Spleen (tissue), 11 donors: ENCODE measurements at regions not wholly inside any gene's neighbourhood (a gene's known extent, or its start where the extent isn't known, plus 50 kb on each side); places are given as distances from the start of the nearest gene placed in this dataset.
"Not testable (repeated sequence)": the region's sequence is repeated elsewhere in the genome, so short reads cannot be mapped to it uniquely, and the experiment has no call there.

ENCODE experiments used
- DNase-seq: peaks from one replicate; pipeline ENCODE4 v3.0.0-alpha.2; 2020
- H3K27ac ChIP-seq, 8 donors: fragments of 200-600 bp; sonication (generic) in 7 of 8; 1 replicate in 4 of 8; 2 replicates in 4 of 8; pipeline versions ENCODE4 v1.5.0 to v1.8.0; 2016 to 2021; ENCODE audit warnings: inconsistent platforms in 4 of 8, mild to moderate bottlenecking in 4 of 8, moderate library complexity in 1 of 8
- H3K27me3 ChIP-seq, 7 donors: fragments of 200-600 bp; sonication (generic) in 6 of 7; replicated peaks in 1 of 7; 1 replicate in 4 of 7; 2 replicates in 3 of 7; pipeline versions ENCODE4 v1.5.0 to v1.8.0; 2016 to 2021; ENCODE audit warnings: inconsistent platforms in 3 of 7, mild to moderate bottlenecking in 1 of 7
- H3K36me3 ChIP-seq, 6 donors: fragments of 200-600 bp; sonication (generic) in 5 of 6; 1 replicate in 4 of 6; 2 replicates in 2 of 6; pipeline versions ENCODE4 v1.5.0 to v1.8.0; 2016 to 2021; ENCODE audit warnings: inconsistent platforms in 2 of 6
- H3K4me1 ChIP-seq, 6 donors: fragments of 200-600 bp; sonication (generic) in 5 of 6; 1 replicate in 3 of 6; 2 replicates in 3 of 6; pipeline versions ENCODE4 v1.5.0 to v1.8.0; 2016 to 2021; ENCODE audit warnings: inconsistent platforms in 3 of 6
- H3K4me3 ChIP-seq, 8 donors: fragments of 200-600 bp; sonication (generic) in 7 of 8; 1 replicate in 4 of 8; 2 replicates in 4 of 8; pipeline versions ENCODE4 v1.5.0 to v1.8.0; 2016 to 2021; ENCODE audit warnings: inconsistent platforms in 4 of 8, mild to moderate bottlenecking in 4 of 8, moderate library complexity in 2 of 8
- H3K9me3 ChIP-seq, 8 donors: fragments of 200-600 bp; sonication (generic) in 7 of 8; 1 replicate in 4 of 8; 2 replicates in 4 of 8; pipeline versions ENCODE4 v1.5.0 to v1.8.0; 2016 to 2021; ENCODE audit warnings: inconsistent platforms in 4 of 8
- POLR2A ChIP-seq, 3 donors: fragments of 450-650 bp; IDR thresholded peaks; one replicate each; pipeline ENCODE4 v1.5.1; 2017; ENCODE audit warnings: antibody characterized with exemption in 3 of 3, mild to moderate bottlenecking in 1 of 3
- POLR2AphosphoS5 ChIP-seq, 3 donors: sonication (generic); formaldehyde crosslinking; IDR thresholded peaks; one replicate each; pipeline ENCODE4 v1.5.1; 2017; ENCODE audit warnings: antibody characterized with exemption in 3 of 3
- WGBS, 5 donors: extraction: QIAGEN DNeasy Blood & Tissue Kit in 3 of 5; methylation state at CpG; one replicate each; pipeline versions ENCODE4 v1.1.5 to v1.1.7; 2013 to 2018; 5-methylcytosine and 5-hydroxymethylcytosine counted together
- intact Hi-C: fragments of 100-400 bp; cut with DNase I; formaldehyde crosslinking; loops from one replicate; pipeline ENCODE4 v1.15.0; 2023; ENCODE audit warnings: low total_unique reads
- TF ChIP-seq, protein P1 (sequence below), 11 experiments: fragments of 200-600 bp in 7 of 11; fragments of 450-650 bp in 4 of 11; sonication (generic) in 4 of 11; IDR thresholded peaks in 8 of 11; conservative IDR thresholded peaks in 3 of 11; 1 replicate in 7 of 11; 2 replicates in 4 of 11; pipeline versions ENCODE4 v1.4.0 to v1.8.0; 2016 to 2021; ENCODE audit warnings: antibody characterized with exemption in 11 of 11, inconsistent platforms in 4 of 11, mild to moderate bottlenecking in 1 of 11
- donor health status: healthy with polysubstance abuse.
- donor health status: DM: no; HTN: no; CAD: no; lungs with moderate emphysema.
- donor health status: DM: no; HTN: no; CAD: no.
- donor health status: Bipolar disorder and iron deficiency.
- donor health status: healthy.
- donor health status: DM: no; HTN: no; CAD: no.
- donor health status: DM: yes; HTN: yes; CAD: no.

GRCh38 chr18:34511435-34511834 lies 198.7 kb upstream of the DTNA start:
- no peaks in the 10 kb centered on the region for H3K36me3 ChIP-seq
- H3K27me3 ChIP-seq: no peaks in the 10 kb centered on the region
- H3K9me3 ChIP-seq: peaks cover 0 to 22% (median 15%) of the 10 kb centered on the region in 8 donors
- TF ChIP-seq, protein P1, sequence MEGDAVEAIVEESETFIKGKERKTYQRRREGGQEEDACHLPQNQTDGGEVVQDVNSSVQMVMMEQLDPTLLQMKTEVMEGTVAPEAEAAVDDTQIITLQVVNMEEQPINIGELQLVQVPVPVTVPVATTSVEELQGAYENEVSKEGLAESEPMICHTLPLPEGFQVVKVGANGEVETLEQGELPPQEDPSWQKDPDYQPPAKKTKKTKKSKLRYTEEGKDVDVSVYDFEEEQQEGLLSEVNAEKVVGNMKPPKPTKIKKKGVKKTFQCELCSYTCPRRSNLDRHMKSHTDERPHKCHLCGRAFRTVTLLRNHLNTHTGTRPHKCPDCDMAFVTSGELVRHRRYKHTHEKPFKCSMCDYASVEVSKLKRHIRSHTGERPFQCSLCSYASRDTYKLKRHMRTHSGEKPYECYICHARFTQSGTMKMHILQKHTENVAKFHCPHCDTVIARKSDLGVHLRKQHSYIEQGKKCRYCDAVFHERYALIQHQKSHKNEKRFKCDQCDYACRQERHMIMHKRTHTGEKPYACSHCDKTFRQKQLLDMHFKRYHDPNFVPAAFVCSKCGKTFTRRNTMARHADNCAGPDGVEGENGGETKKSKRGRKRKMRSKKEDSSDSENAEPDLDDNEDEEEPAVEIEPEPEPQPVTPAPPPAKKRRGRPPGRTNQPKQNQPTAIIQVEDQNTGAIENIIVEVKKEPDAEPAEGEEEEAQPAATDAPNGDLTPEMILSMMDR (IDR thresholded peaks at IDR 0.05 in 8 of 11, conservative IDR thresholded peaks at IDR 0.05 in 3 of 11): no peak
- no peak for TF ChIP-seq POLR2AphosphoS5 (IDR thresholded peaks at IDR 0.05)
- TF ChIP-seq POLR2A (IDR thresholded peaks at IDR 0.05): no peak
- no peaks in the 10 kb centered on the region for H3K4me1 ChIP-seq
- no peak for DNase-seq
- H3K4me3 ChIP-seq: no peak overlapping the region
- no peak overlapping the region for H3K27ac ChIP-seq
- intact Hi-C loops: no loop called here

GRCh38 chr18:34511879-34512278 lies 198.2 kb upstream of the DTNA start:
- Histone ChIP-seq H3K9me3 (peaks cover 0 to 25% (median 18%) of the 10 kb centered on the region in 8 donors), H3K4me3 (no peak overlapping the region), H3K36me3 (no peaks in the 10 kb centered on the region), H3K27me3 (no peaks in the 10 kb centered on the region), H3K4me1 (no peaks in the 10 kb centered on the region), H3K27ac (no peak overlapping the region)
- intact Hi-C loops: no loop called here
- TF ChIP-seq POLR2A (IDR thresholded peaks at IDR 0.05): no peak
- no peak for TF ChIP-seq POLR2AphosphoS5 (IDR thresholded peaks at IDR 0.05)
- TF ChIP-seq, protein P1 (IDR thresholded peaks at IDR 0.05 in 8 of 11, conservative IDR thresholded peaks at IDR 0.05 in 3 of 11): no peak
- no peak for DNase-seq

DNA sequence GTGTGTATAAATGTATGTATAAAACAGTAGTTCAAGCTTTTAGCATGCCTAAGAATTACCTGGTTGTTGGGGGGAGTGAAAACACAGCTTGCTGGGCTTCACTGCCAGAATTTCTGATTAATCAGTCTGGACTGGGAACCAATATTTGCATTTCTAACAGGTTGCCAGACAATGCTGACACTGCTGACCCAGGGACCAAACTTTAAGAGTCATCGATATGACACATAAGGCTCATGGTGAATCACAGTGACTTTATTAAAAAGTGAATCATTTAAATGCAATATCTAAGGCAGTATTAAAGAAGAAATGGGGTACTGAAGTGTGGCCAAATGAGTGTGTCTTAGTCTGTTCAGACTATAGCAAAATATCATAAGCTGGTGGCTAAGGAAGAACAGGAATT lies 195.9 kb upstream of the DTNA start:
- intact Hi-C loops: no loop called here
- Histone ChIP-seq H3K36me3 (no peaks in the 10 kb centered on the region), H3K4me3 (no peak overlapping the region), H3K4me1 (no peaks in the 10 kb centered on the region), H3K27me3 (no peaks in the 10 kb centered on the region), H3K9me3 (peaks cover 0 to 25% (median 18%) of the 10 kb centered on the region in 8 donors), H3K27ac (no peak overlapping the region)
- no peak for TF ChIP-seq POLR2A (IDR thresholded peaks at IDR 0.05)
- TF ChIP-seq, protein P1 (IDR thresholded peaks at IDR 0.05 in 8 of 11, conservative IDR thresholded peaks at IDR 0.05 in 3 of 11): no peak
- TF ChIP-seq POLR2AphosphoS5 (IDR thresholded peaks at IDR 0.05): no peak
- DNase-seq: no peak
- 89 to 98% (median 96%) methylated on average over 1 of the region's 1 CpG for WGBS, 5 donors

- TF ChIP-seq, protein P1 (IDR thresholded peaks at IDR 0.05 in 8 of 11, conservative IDR thresholded peaks at IDR 0.05 in 3 of 11): no peak
- TF ChIP-seq POLR2A (IDR thresholded peaks at IDR 0.05) (no peak), POLR2AphosphoS5 (IDR thresholded peaks at IDR 0.05) (no peak)
- H3K9me3 ChIP-seq: peaks cover 0 to 25% (median 18%) of the 10 kb centered on the region in 8 donors
- H3K27me3 ChIP-seq: no peaks in the 10 kb centered on the region
- no peak for DNase-seq
- H3K36me3 ChIP-seq: no peaks in the 10 kb centered on the region
- H3K27ac ChIP-seq: no peak overlapping the region
- H3K4me1 ChIP-seq: no peaks in the 10 kb centered on the region
- no peak overlapping the region for H3K4me3 ChIP-seq
- 41 to 67% (median 58%) methylated on average over 1 of the region's 1 CpG for WGBS, 5 donors
- intact Hi-C loops: no loop called here
These were observed 195.1 kb upstream of the DTNA start for GRCh38 chr18:34514957-34515356.

DNA sequence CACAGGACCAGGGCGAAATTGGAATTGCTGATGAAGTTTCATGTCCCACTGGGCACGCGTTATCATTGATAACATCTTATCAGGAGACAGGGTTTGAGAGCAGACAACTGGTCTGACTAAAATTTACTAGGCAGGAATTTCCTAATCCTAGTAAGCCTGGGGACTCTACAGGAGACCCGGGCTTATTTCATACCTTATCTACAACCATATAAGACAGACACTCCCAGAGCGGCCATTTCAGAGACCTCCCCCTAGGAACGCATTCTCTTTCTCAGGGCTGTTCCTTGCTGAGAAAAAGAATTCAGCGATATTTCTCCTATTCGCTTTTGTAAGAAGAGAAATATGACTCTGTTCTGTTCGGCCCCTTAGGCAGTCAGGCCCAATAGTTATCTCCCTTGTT lies 193.7 kb upstream of the DTNA start:
- H3K27ac ChIP-seq, H3K27me3 ChIP-seq, H3K4me3 ChIP-seq, H3K36me3 ChIP-seq, intact Hi-C loops, H3K4me1 ChIP-seq, DNase-seq: not testable (repeated sequence)
- H3K9me3 ChIP-seq: peaks cover 0 to 25% (median 18%) of the 10 kb centered on the region in 8 donors
- WGBS, 5 donors: 78 to 91% (median 85%) methylated on average over 9 of the region's 9 CpGs

DNA sequence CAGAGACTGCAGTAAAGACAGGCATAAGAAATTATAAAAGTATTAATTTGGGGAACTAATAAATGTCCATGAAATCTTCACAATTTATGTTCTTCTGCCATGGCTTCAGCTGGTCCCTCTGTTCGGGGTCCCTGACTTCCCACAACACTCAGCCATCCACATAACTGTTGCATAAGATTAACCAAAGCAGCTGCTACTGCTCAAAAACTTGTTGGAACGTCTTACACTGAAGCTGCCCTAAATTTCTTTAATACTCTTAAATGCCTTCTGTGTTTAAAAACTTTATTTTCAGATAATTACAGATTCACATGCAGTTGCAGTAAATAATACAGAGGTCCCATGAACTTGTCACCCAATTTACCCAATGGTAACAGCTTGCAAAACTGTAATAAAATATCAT lies 193.1 kb upstream of the DTNA start:
- H3K27me3 ChIP-seq, intact Hi-C loops, DNase-seq, H3K27ac ChIP-seq, H3K4me3 ChIP-seq, H3K36me3 ChIP-seq, H3K4me1 ChIP-seq: not testable (repeated sequence)
- H3K9me3 ChIP-seq: peaks cover 0 to 25% (median 18%) of the 10 kb centered on the region in 8 donors
- 76 to 92% (median 82%) methylated on average over 2 of the region's 2 CpGs for WGBS, 5 donors
